Activated CD8-positive, alpha-beta T cell treated with anti-CD3 and anti-CD28 coated beads, Interleukin-2, amount 10 ng/mL, durations not matched to agents 7 days and 5 days (primary cell): ENCODE measurements at regions not wholly inside any gene's neighbourhood (a gene's known extent, or its start where the extent isn't known, plus 50 kb on each side); places are given as distances from the start of the nearest gene placed in this dataset.
A peak's percentile ranks its signal among the peaks of the same experiment; 100 is the strongest.

ENCODE experiments used
- ATAC-seq: fragments of 150-1000 bp; cut with Tn5 transposase; one replicate; pipeline ENCODE4 v1.10.0; 2021; ENCODE audit warnings: moderate library complexity
- CTCF ChIA-PET: fragments of 350-600 bp; sonication (Branson Sonifier 250); formaldehyde crosslinking; loops from one replicate; lab custom pipeline; 2021; ENCODE audit warnings: antibody characterized with exemption; lab: Charles Lee
- POLR2A ChIA-PET: fragments of 350-600 bp; sonication (Branson Sonifier 250); formaldehyde crosslinking; loops from one replicate; lab custom pipeline; 2021; ENCODE audit warnings: antibody characterized with exemption; lab: Charles Lee
- DNase-seq: peaks from one replicate; pipeline ENCODE4 v3.0.0-alpha.2; 2020
- H3K27ac Mint-ChIP-seq: one replicate; pipeline ENCODE4 v1.8.0; 2021; ENCODE audit warnings: mild to moderate bottlenecking, mixed read lengths
- H3K27me3 Mint-ChIP-seq: one replicate; pipeline ENCODE4 v1.8.0; 2021; ENCODE audit warnings: low read depth, mixed read lengths
- H3K36me3 Mint-ChIP-seq: one replicate; pipeline ENCODE4 v1.8.0; 2021; ENCODE audit warnings: low read depth, mixed read lengths
- H3K4me1 Mint-ChIP-seq: one replicate; pipeline ENCODE4 v1.8.0; 2021; ENCODE audit warnings: low read depth, mixed read lengths
- H3K4me3 Mint-ChIP-seq: one replicate; pipeline ENCODE4 v1.8.0; 2021; ENCODE audit warnings: mild to moderate bottlenecking, mixed read lengths
- H3K9me3 Mint-ChIP-seq: one replicate; pipeline ENCODE4 v1.8.0; 2022; ENCODE audit warnings: mixed read lengths; ENCODE audit not compliant: insufficient read depth

- Mint-ChIP-seq H3K4me1 (no peaks in the 10 kb centered on the region), H3K27me3 (no peaks in the 10 kb centered on the region), H3K4me3 (no peak overlapping the region), H3K9me3 (no peaks in the 10 kb centered on the region), H3K36me3 (no peaks in the 10 kb centered on the region), H3K27ac (no peak overlapping the region)
- ATAC-seq = no peak
- ChIA-PET POLR2A (no interaction called here), CTCF (no interaction called here)
- DNase-seq = no peak
Measured at GRCh38 chr6:148128014-148128730, 214.5 kb upstream of the SASH1 start.

GRCh38 chr6:148134592-148134991 is 208.0 kb upstream of the SASH1 start:
- Mint-ChIP-seq H3K27me3 (no peaks in the 10 kb centered on the region), H3K27ac (no peak overlapping the region), H3K4me3 (no peak overlapping the region), H3K9me3 (no peaks in the 10 kb centered on the region), H3K4me1 (no peaks in the 10 kb centered on the region), H3K36me3 (no peaks in the 10 kb centered on the region)
- DNase-seq = no peak
- ATAC-seq = no peak
- POLR2A ChIA-PET = no interaction called here
- CTCF ChIA-PET = no interaction called here

GRCh38 chr6:148136586-148136985 is 206.1 kb upstream of the SASH1 start:
- ChIA-PET CTCF (interaction anchor here (1.1 kb wide), 1 partner anchor 41 kb away, joined by 4 read pairs; no protein-coding TSS in a partner anchor), POLR2A (no interaction called here)
- Mint-ChIP-seq H3K4me1 (no peaks in the 10 kb centered on the region), H3K27ac (no peak overlapping the region), H3K27me3 (no peaks in the 10 kb centered on the region), H3K4me3 (no peak overlapping the region), H3K36me3 (no peaks in the 10 kb centered on the region), H3K9me3 (no peaks in the 10 kb centered on the region)
- ATAC-seq (no peak), DNase-seq (no peak)

- DNase-seq = no peak
- Mint-ChIP-seq H3K9me3 (no peaks in the 10 kb centered on the region), H3K4me3 (no peak overlapping the region), H3K36me3 (no peaks in the 10 kb centered on the region), H3K27me3 (no peaks in the 10 kb centered on the region), H3K4me1 (no peaks in the 10 kb centered on the region), H3K27ac (no peak overlapping the region)
- POLR2A ChIA-PET = no interaction called here
- CTCF ChIA-PET = interaction anchor here (0.7 kb wide), 1 partner anchor 40 kb away, joined by 3 read pairs; no protein-coding TSS in a partner anchor
- ATAC-seq = no peak
Measured at GRCh38 chr6:148137652-148138051, 205.0 kb upstream of the SASH1 start.

- ATAC-seq (no peak), DNase-seq (no peak)
- CTCF ChIA-PET = interaction anchor here (0.6 to 0.7 kb wide), 2 partner anchors 39 to 689 kb away, joined by 3 read pairs; no protein-coding TSS in a partner anchor
- Mint-ChIP-seq H3K27me3 (no peaks in the 10 kb centered on the region), H3K36me3 (no peaks in the 10 kb centered on the region), H3K4me1 (no peaks in the 10 kb centered on the region), H3K27ac (no peak overlapping the region), H3K4me3 (no peak overlapping the region), H3K9me3 (no peaks in the 10 kb centered on the region)
- POLR2A ChIA-PET = no interaction called here
Measured at GRCh38 chr6:148138573-148138972, 204.1 kb upstream of the SASH1 start.

GRCh38 chr6:148140772-148141557 is 201.7 kb upstream of the SASH1 start:
- CTCF ChIA-PET = no interaction called here
- no peak for ATAC-seq
- Mint-ChIP-seq H3K4me3 (no peak overlapping the region), H3K9me3 (no peaks in the 10 kb centered on the region), H3K27me3 (no peaks in the 10 kb centered on the region), H3K27ac (no peak overlapping the region), H3K36me3 (no peaks in the 10 kb centered on the region), H3K4me1 (no peaks in the 10 kb centered on the region)
- POLR2A ChIA-PET = no interaction called here
- no peak for DNase-seq

- CTCF ChIA-PET = interaction anchor here (1.3 kb wide), 1 partner anchor 34 kb away, joined by 3 read pairs; no protein-coding TSS in a partner anchor
- Mint-ChIP-seq H3K36me3 (no peaks in the 10 kb centered on the region), H3K9me3 (no peaks in the 10 kb centered on the region), H3K27me3 (no peaks in the 10 kb centered on the region), H3K27ac (no peak overlapping the region), H3K4me3 (no peak overlapping the region), H3K4me1 (peaks cover 6% of the 10 kb centered on the region)
- POLR2A ChIA-PET = no interaction called here
- ATAC-seq = no peak
- no peak for DNase-seq
Measured at GRCh38 chr6:148142821-148143220, 199.8 kb upstream of the SASH1 start.

- no peak for DNase-seq
- peaks cover 6% of the 10 kb centered on the region for H3K4me1 Mint-ChIP-seq
- CTCF ChIA-PET = interaction anchor here (1.3 kb wide), 1 partner anchor 33 kb away, joined by 3 read pairs; no protein-coding TSS in a partner anchor
Measured at GRCh38 chr6:148143771-148144170, 198.9 kb upstream of the SASH1 start.

GRCh38 chr6:148144917-148145521 is 197.6 kb upstream of the SASH1 start:
- ATAC-seq = no peak
- Mint-ChIP-seq H3K4me1 (peaks cover 6% of the 10 kb centered on the region), H3K9me3 (no peaks in the 10 kb centered on the region), H3K36me3 (no peaks in the 10 kb centered on the region), H3K27ac (no peak overlapping the region), H3K4me3 (no peak overlapping the region), H3K27me3 (no peaks in the 10 kb centered on the region)
- peak; percentile 68 for DNase-seq
- ChIA-PET POLR2A (no interaction called here), CTCF (interaction anchor here (0.9 to 1.2 kb wide), 4 partner anchors 13 to 318 kb away, joined by 3 to 7 read pairs (median 4); no protein-coding TSS in a partner anchor)

More at GRCh38 chr6:148143771-148144170, 198.9 kb upstream of the SASH1 start:
- Mint-ChIP-seq H3K27me3 (no peaks in the 10 kb centered on the region), H3K27ac (no peak overlapping the region), H3K9me3 (no peaks in the 10 kb centered on the region), H3K4me3 (no peak overlapping the region), H3K36me3 (no peaks in the 10 kb centered on the region)
- POLR2A ChIA-PET = no interaction called here
- ATAC-seq = no peak

- no peak overlapping the region for H3K27ac Mint-ChIP-seq
- H3K36me3 Mint-ChIP-seq = no peaks in the 10 kb centered on the region
- no peak for ATAC-seq
- POLR2A ChIA-PET = no interaction called here
- H3K27me3 Mint-ChIP-seq = no peaks in the 10 kb centered on the region
- peak; percentile 30 for DNase-seq
- H3K9me3 Mint-ChIP-seq = no peaks in the 10 kb centered on the region
- CTCF ChIA-PET = interaction anchor here (1.0 to 1.8 kb wide), 2 partner anchors 18 to 30 kb away, joined by 3 to 5 read pairs; no protein-coding TSS in a partner anchor
- H3K4me3 Mint-ChIP-seq = no peak overlapping the region
- peaks cover 6% of the 10 kb centered on the region for H3K4me1 Mint-ChIP-seq
Measured at GRCh38 chr6:148146717-148147462, 195.7 kb upstream of the SASH1 start.

GRCh38 chr6:148147463-148147830 is 195.2 kb upstream of the SASH1 start:
- Mint-ChIP-seq H3K27ac (no peak overlapping the region), H3K27me3 (no peaks in the 10 kb centered on the region), H3K9me3 (no peaks in the 10 kb centered on the region), H3K4me1 (peaks cover 6% of the 10 kb centered on the region), H3K36me3 (no peaks in the 10 kb centered on the region), H3K4me3 (no peak overlapping the region)
- ATAC-seq = no peak
- POLR2A ChIA-PET = no interaction called here
- DNase-seq = no peak
- CTCF ChIA-PET = interaction anchor here (1.0 to 1.8 kb wide), 2 partner anchors 18 to 30 kb away, joined by 3 to 5 read pairs; no protein-coding TSS in a partner anchor
